ENCODE measurements at regions not wholly inside any gene's neighbourhood (a gene's known extent, or its start where the extent isn't known, plus 50 kb on each side); places are given as distances from the start of the nearest gene placed in this dataset.

- no peaks in the 10 kb centered on the region for H3K9me3 ChIP-seq
- H3K4me3 ChIP-seq: no peak overlapping the region
- no peaks in the 10 kb centered on the region for H3K36me3 ChIP-seq
- no peak for ATAC-seq
- H3K27ac ChIP-seq: no peak overlapping the region
- TF ChIP-seq, protein P1, sequence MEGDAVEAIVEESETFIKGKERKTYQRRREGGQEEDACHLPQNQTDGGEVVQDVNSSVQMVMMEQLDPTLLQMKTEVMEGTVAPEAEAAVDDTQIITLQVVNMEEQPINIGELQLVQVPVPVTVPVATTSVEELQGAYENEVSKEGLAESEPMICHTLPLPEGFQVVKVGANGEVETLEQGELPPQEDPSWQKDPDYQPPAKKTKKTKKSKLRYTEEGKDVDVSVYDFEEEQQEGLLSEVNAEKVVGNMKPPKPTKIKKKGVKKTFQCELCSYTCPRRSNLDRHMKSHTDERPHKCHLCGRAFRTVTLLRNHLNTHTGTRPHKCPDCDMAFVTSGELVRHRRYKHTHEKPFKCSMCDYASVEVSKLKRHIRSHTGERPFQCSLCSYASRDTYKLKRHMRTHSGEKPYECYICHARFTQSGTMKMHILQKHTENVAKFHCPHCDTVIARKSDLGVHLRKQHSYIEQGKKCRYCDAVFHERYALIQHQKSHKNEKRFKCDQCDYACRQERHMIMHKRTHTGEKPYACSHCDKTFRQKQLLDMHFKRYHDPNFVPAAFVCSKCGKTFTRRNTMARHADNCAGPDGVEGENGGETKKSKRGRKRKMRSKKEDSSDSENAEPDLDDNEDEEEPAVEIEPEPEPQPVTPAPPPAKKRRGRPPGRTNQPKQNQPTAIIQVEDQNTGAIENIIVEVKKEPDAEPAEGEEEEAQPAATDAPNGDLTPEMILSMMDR (IDR thresholded peaks at IDR 0.05): no peak
- DNase-seq: no peak
- H3K4me1 ChIP-seq: no peaks in the 10 kb centered on the region
- intact Hi-C loops (cut with DNase I): no loop called here
- peaks cover 16% of the 10 kb centered on the region for H3K27me3 ChIP-seq (ENCODE audit: low read depth)
Observed at GRCh38 chr19:30675086-30675485, 302.9 kb downstream of the ZNF536 start.

DNA sequence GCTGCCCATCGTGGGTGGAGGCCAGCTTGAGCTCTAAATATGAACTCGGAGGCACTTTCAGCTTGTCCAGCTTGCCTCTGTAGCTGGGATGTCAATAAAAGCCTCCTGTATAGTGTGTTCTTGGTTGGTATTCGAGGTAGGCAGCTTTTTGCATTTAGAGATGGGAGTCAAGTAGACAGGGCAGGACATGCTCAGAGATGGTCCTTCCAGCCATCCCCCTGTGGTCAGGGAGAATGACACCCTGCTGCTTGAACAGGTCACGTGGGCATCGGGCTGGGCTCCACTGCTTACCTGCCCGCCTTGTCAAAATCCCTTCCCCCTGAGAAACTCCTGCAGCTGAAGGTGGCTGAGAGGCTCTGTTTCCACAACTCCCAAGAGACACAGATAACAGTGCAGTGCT lies 302.5 kb downstream of the ZNF536 start:
- Histone ChIP-seq H3K9me3 (no peaks in the 10 kb centered on the region), H3K4me3 (no peak overlapping the region), H3K27me3 (ENCODE audit: low read depth) (peaks cover 20% of the 10 kb centered on the region), H3K36me3 (no peaks in the 10 kb centered on the region), H3K4me1 (no peaks in the 10 kb centered on the region), H3K27ac (no peak overlapping the region)
- TF ChIP-seq, protein P1 (IDR thresholded peaks at IDR 0.05): no peak
- ATAC-seq (no peak), DNase-seq (no peak)
- intact Hi-C loops (cut with DNase I): no loop called here

- TF ChIP-seq, protein P1 (IDR thresholded peaks at IDR 0.05): no peak
- DNase-seq (no peak), ATAC-seq (no peak)
- H3K4me1 ChIP-seq: no peaks in the 10 kb centered on the region
- no peak overlapping the region for H3K4me3 ChIP-seq
- peaks cover 33% of the 10 kb centered on the region for H3K27me3 ChIP-seq (ENCODE audit: low read depth)
- H3K36me3 ChIP-seq: no peaks in the 10 kb centered on the region
- no peaks in the 10 kb centered on the region for H3K9me3 ChIP-seq
- no peak overlapping the region for H3K27ac ChIP-seq
- intact Hi-C loops (cut with DNase I): no loop called here
Observed at GRCh38 chr19:30673336-30673735, 301.2 kb downstream of the ZNF536 start.

DNA sequence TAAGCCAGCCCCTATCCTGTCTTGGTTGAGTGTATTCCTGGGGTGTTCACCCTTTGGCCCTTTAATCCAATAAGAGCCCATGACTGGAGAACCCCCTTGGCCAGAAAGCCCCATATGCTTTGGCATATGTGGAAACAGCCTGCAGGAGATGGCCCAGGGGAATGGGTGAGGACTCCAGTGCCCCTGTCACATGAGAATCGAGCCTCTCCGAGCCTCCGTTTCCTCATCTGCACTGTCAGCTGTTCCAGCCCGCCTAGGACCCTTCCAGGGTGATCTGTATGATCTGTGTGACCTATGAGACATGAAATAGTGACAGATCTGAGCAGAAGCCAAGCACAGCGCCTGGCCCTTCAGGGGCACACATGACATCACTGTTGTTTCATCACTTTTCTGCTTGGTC lies 300.7 kb downstream of the ZNF536 start:
- Histone ChIP-seq H3K4me3 (no peak overlapping the region), H3K4me1 (no peaks in the 10 kb centered on the region), H3K9me3 (no peaks in the 10 kb centered on the region), H3K36me3 (no peaks in the 10 kb centered on the region), H3K27me3 (ENCODE audit: low read depth) (peaks cover 37% of the 10 kb centered on the region), H3K27ac (no peak overlapping the region)
- DNase-seq (no peak), ATAC-seq (peak in 1 of 2 donors; percentile 25)
- TF ChIP-seq, protein P1 (IDR thresholded peaks at IDR 0.05): no peak
- intact Hi-C loops (cut with DNase I): no loop called here

- intact Hi-C loops (cut with DNase I): no loop called here
- no peak for ATAC-seq
Observed at GRCh38 chr19:30671622-30672051, 299.5 kb downstream of the ZNF536 start.

More at GRCh38 chr19:30671622-30672051, 299.5 kb downstream of the ZNF536 start:
- Histone ChIP-seq H3K27ac (no peak overlapping the region), H3K36me3 (no peaks in the 10 kb centered on the region), H3K4me3 (no peak overlapping the region), H3K9me3 (no peaks in the 10 kb centered on the region), H3K27me3 (ENCODE audit: low read depth) (peaks cover 46% of the 10 kb centered on the region), H3K4me1 (no peaks in the 10 kb centered on the region)
- DNase-seq: no peak
- TF ChIP-seq, protein P1 (IDR thresholded peaks at IDR 0.05): no peak
